GM12878 (cell line): ENCODE measurements at regions not wholly inside any gene's neighbourhood (a gene's known extent, or its start where the extent isn't known, plus 50 kb on each side); places are given as distances from the start of the nearest gene placed in this dataset.

Experiments
- BRCA1 ChIP-seq: IDR thresholded peaks from 2 replicates; pipeline ENCODE4 v1.6.1; 2011; ENCODE audit warnings: low read depth, low read length, improper control_type of control experiment
- CTCF ChIP-seq, 3 experiments: IDR thresholded peaks in 2 of 3; conservative IDR thresholded peaks in 1 of 3; 2 replicates each; pipeline ENCODE4 v1.5.1; 2011; ENCODE audit warnings: low read depth in 3 of 3, low read length in 3 of 3, mild to moderate bottlenecking in 3 of 3, control low read depth in 2 of 3, moderate library complexity in 2 of 3, inconsistent platforms in 1 of 3, mixed read lengths in 1 of 3; ENCODE audit not compliant: control insufficient read depth in 2 of 3, insufficient read depth in 1 of 3; ENCODE audit errors: extremely low read depth in 1 of 3
- EZH2 ChIP-seq: IDR thresholded peaks from 2 replicates; pipeline ENCODE4 v1.6.1; 2012; ENCODE audit warnings: low read depth, mild to moderate bottlenecking, control low read depth, inconsistent platforms, low read length, borderline replicate concordance; ENCODE audit not compliant: control insufficient read depth
- MTA3 ChIP-seq: IDR thresholded peaks from 2 replicates; pipeline ENCODE4 v1.6.1; 2012; ENCODE audit warnings: low read length, inconsistent platforms, borderline replicate concordance
- MXI1 ChIP-seq: fragments of 150-350 bp; IDR thresholded peaks from 2 replicates; pipeline ENCODE4 v1.6.1; 2011; ENCODE audit warnings: low read depth, mild to moderate bottlenecking, inconsistent platforms, low read length, improper control_type of control experiment
- YY1 ChIP-seq: IDR thresholded peaks from 2 replicates; pipeline ENCODE4 v1.6.1; 2011; ENCODE audit warnings: low read depth, mild to moderate bottlenecking, low read length
- ZNF24 ChIP-seq: fragments of 450-650 bp; IDR thresholded peaks from 2 replicates; pipeline ENCODE4 v1.6.1; 2017; ENCODE audit warnings: antibody characterized with exemption, mild to moderate bottlenecking
- ZNF687 ChIP-seq: fragments of 450-650 bp; IDR thresholded peaks from 2 replicates; pipeline ENCODE4 v1.6.1; 2017; ENCODE audit warnings: mild to moderate bottlenecking, moderate library complexity

GRCh38 chr3:28042707-28043106 is 198.7 kb upstream of the CMC1 start:
- TF ChIP-seq ZNF687: no peak
- no peak for TF ChIP-seq BRCA1
- peak; percentile 60; the same call in 1 of the 2 replicates for TF ChIP-seq ZNF24
- TF ChIP-seq MTA3: no peak
- no peak for TF ChIP-seq MXI1
- no peak for TF ChIP-seq CTCF (IDR thresholded peaks at IDR 0.05 in 2 of 3, conservative IDR thresholded peaks at IDR 0.05 in 1 of 3; ENCODE audit: control insufficient read depth in 2 of 3, extremely low read depth in 1 of 3, insufficient read depth in 1 of 3, low read depth in 3 of 3, low read length in 3 of 3)
- TF ChIP-seq EZH2: no peak
- no peak for TF ChIP-seq YY1
